ENCODE measurements at regions not wholly inside any gene's neighbourhood (a gene's known extent, or its start where the extent isn't known, plus 50 kb on each side); places are given as distances from the start of the nearest gene placed in this dataset.

DNA sequence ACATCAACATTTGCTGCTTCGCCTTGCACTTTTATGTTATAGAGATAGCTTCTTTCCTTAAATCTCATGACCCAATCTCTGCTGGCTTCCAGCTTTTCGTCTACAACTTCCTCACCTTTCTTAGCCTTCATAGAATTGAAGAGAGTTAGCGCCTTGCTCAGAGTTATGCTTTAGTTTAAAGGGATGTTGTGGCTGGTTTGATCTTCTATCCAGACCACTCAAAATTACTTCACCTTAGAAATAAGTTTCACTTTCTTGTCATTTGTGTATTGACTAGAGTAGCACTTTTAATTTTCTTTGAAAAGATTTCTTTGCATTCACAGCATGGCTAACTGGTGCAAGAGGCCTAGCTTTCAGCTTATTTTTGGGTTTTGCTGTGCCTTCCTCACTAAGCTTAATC lies 414.2 kb downstream of the ZNF608 start:
- Histone ChIP-seq H3K14ac (ENCODE audit: insufficient read length) (no peak overlapping the region), H4K91ac (replicated peaks; ENCODE audit: insufficient read length, low read length) (no peak overlapping the region), H3K79me1 (ENCODE audit: low read depth, low read length) (no peaks in the 10 kb centered on the region), H3K4me2 (ENCODE audit: insufficient read depth in 1 of 2, low read depth in 2 of 2, low read length in 2 of 2) (no peak overlapping the region), H2AK5ac (ENCODE audit: low read depth, low read length) (no peak overlapping the region), H3K27me3 (replicated peaks in 1 of 4; ENCODE audit: control insufficient read depth in 3 of 4, extremely low read depth in 1 of 4, insufficient read depth in 3 of 4, low read length in 3 of 4) (no peaks in the 10 kb centered on the region), H3K4me1 (replicated peaks in 1 of 4; ENCODE audit: control insufficient read depth in 3 of 4, insufficient read depth in 4 of 4, low read length in 3 of 4) (no peaks in the 10 kb centered on the region), H3K4ac (replicated peaks; ENCODE audit: insufficient read length, low read depth, low read length) (no peak overlapping the region), H3K56ac (replicated peaks; ENCODE audit: insufficient read length, low read depth, low read length) (no peak overlapping the region), H2BK12ac (ENCODE audit: low read depth, low read length) (no peak overlapping the region), H2AFZ (ENCODE audit: low read length) (no peak overlapping the region), H3K9me3 (ENCODE audit: insufficient read depth in 2 of 2, low read depth in 1 of 2, low read length in 1 of 2) (peaks cover 3 to 4% of the 10 kb centered on the region in 2 experiments; a peak in 1 of 4 replicates), H3K36me3 (ENCODE audit: control insufficient read depth in 2 of 4, insufficient read depth in 4 of 4, low read length in 3 of 4) (no peaks in the 10 kb centered on the region), H4K20me1 (replicated peaks in 1 of 2; ENCODE audit: control insufficient read depth in 1 of 2, insufficient read depth in 2 of 2, low read length in 2 of 2) (no peaks in the 10 kb centered on the region), H3K27ac (ENCODE audit: low read depth, low read length) (no peak overlapping the region), H3K18ac (ENCODE audit: extremely low read depth, low read length) (no peak overlapping the region), H3K23me2 (ENCODE audit: low read depth, low read length) (no peaks in the 10 kb centered on the region), H3K9ac (replicated peaks in 1 of 4; ENCODE audit: extremely low read depth in 1 of 4, low read depth in 3 of 4, low read length in 3 of 4) (no peak overlapping the region), H3K79me2 (ENCODE audit: control insufficient read depth in 1 of 2, insufficient read depth in 2 of 2, low read length in 2 of 2) (no peaks in the 10 kb centered on the region), H2BK120ac (replicated peaks; ENCODE audit: low read depth, low read length) (no peak overlapping the region), H2BK20ac (ENCODE audit: low read length) (no peak overlapping the region), H2BK15ac (ENCODE audit: low read length) (no peak overlapping the region), H4K8ac (ENCODE audit: extremely low read depth, insufficient read depth, low read length) (no peak overlapping the region), H2BK5ac (ENCODE audit: low read depth, low read length) (no peak overlapping the region), H4K5ac (ENCODE audit: insufficient read length, low read depth, low read length) (no peak overlapping the region), H3K23ac (ENCODE audit: insufficient read length) (no peak overlapping the region), H3K4me3 (ENCODE audit: extremely low read depth in 1 of 4, insufficient read depth in 2 of 4, low read depth in 3 of 4, low read length in 4 of 4) (no peak overlapping the region)
- FAIRE-seq (no peak), DNase-seq (ENCODE audit: low read depth in 1 of 2, low spot score in 2 of 2) (no peak)
- CTCF ChIA-PET (ENCODE audit: partially characterized antibody): no interaction called here
- POLR2A ChIA-PET (ENCODE audit: partially characterized antibody): no interaction called here
- 97% methylated on average over 3 of the region's 3 CpGs; no CpG with 5 or more reads in 1 of the 2 experiments for WGBS, 2 experiments (ENCODE audit: extremely low coverage in 1 of 2, insufficient coverage in 1 of 2, insufficient read length in 1 of 2, insufficient replicate concordance in 2 of 2, low coverage in 1 of 2, low lambda C conversion rate in 2 of 2, missing lambda C conversion rate in 1 of 2)
- no peak for TF ChIP-seq HDAC6 (IDR thresholded peaks at IDR 0.05; ENCODE audit: low read depth, low read length)
- no peak for TF ChIP-seq POLR2A (IDR thresholded peaks at IDR 0.05; ENCODE audit: control extremely low read depth in 1 of 2, low read depth in 2 of 2, low read length in 2 of 2)
- no peak for TF ChIP-seq KDM1A (IDR thresholded peaks at IDR 0.05; ENCODE audit: borderline replicate concordance, low read length)
- no peak for TF ChIP-seq TBP (IDR thresholded peaks at IDR 0.05; ENCODE audit: low read depth, low read length)
- no peak for TF ChIP-seq BACH1 (IDR thresholded peaks at IDR 0.05; ENCODE audit: low read length)
- TF ChIP-seq TAF1 (IDR thresholded peaks at IDR 0.05; ENCODE audit: low read depth, low read length): no peak
- TF ChIP-seq, protein P1, sequence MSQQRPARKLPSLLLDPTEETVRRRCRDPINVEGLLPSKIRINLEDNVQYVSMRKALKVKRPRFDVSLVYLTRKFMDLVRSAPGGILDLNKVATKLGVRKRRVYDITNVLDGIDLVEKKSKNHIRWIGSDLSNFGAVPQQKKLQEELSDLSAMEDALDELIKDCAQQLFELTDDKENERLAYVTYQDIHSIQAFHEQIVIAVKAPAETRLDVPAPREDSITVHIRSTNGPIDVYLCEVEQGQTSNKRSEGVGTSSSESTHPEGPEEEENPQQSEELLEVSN (IDR thresholded peaks at IDR 0.05): no peak
- TF ChIP-seq, protein P2, sequence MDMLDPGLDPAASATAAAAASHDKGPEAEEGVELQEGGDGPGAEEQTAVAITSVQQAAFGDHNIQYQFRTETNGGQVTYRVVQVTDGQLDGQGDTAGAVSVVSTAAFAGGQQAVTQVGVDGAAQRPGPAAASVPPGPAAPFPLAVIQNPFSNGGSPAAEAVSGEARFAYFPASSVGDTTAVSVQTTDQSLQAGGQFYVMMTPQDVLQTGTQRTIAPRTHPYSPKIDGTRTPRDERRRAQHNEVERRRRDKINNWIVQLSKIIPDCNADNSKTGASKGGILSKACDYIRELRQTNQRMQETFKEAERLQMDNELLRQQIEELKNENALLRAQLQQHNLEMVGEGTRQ (IDR thresholded peaks at IDR 0.05; ENCODE audit: low read length): no peak

Measured in H1 (cell line).